B cell (primary cell): ENCODE measurements at regions not wholly inside any gene's neighbourhood (a gene's known extent, or its start where the extent isn't known, plus 50 kb on each side); places are given as distances from the start of the nearest gene placed in this dataset.

Experiments
- ATAC-seq: fragments of 200-7000 bp; cut with Tn5 transposase; one replicate; pipeline ENCODE4 v1.10.0; 2021; ENCODE audit warnings: low read depth, mild to moderate bottlenecking, moderate number of reproducible peaks, moderate library complexity
- CTCF ChIA-PET: fragments of 350-600 bp; sonication (Branson Sonifier 250); formaldehyde crosslinking; loops from one replicate; lab custom pipeline; 2021; ENCODE audit warnings: antibody characterized with exemption, inconsistent platforms; lab: Charles Lee
- POLR2A ChIA-PET: fragments of 350-600 bp; sonication (Branson Sonifier 250); formaldehyde crosslinking; loops from one replicate; lab custom pipeline; 2021; ENCODE audit warnings: antibody characterized with exemption; lab: Charles Lee
- DNase-seq: peaks from one replicate; pipeline ENCODE4 v3.0.0; 2013
- H2AFZ ChIP-seq: 2 replicates; pipeline ENCODE4 v1.6.1; 2012; ENCODE audit warnings: mild to moderate bottlenecking, low read depth, low read length; ENCODE audit not compliant: insufficient read depth, poor library complexity, severe bottlenecking
- H3K27ac ChIP-seq, 2 donors: 1 replicate in 1 of 2; 2 replicates in 1 of 2; pipeline ENCODE4 v1.5.1; 2012 to 2013; ENCODE audit warnings: low read length in 2 of 2, mild to moderate bottlenecking in 2 of 2, moderate library complexity in 1 of 2
- H3K27me3 ChIP-seq, 4 experiments: fragments of 200-600 bp in 1 of 4; sonication (generic) in 1 of 4; replicated peaks in 1 of 4; 1 replicate in 2 of 4; 2 replicates in 2 of 4; pipeline versions ENCODE4 v1.6.1 to v1.7.0; 2013 to 2016; ENCODE audit warnings: low read length in 3 of 4, mild to moderate bottlenecking in 2 of 4, mixed read lengths in 1 of 4, moderate library complexity in 1 of 4; ENCODE audit not compliant: insufficient read depth in 4 of 4, control insufficient read depth in 3 of 4; ENCODE audit errors: control extremely low read depth in 1 of 4
- H3K36me3 ChIP-seq, 2 experiments: replicated peaks in 1 of 2; 1 replicate in 1 of 2; 2 replicates in 1 of 2; pipeline versions ENCODE4 v1.6.1 to v1.7.1; 2013; ENCODE audit warnings: low read length in 1 of 2; ENCODE audit not compliant: insufficient read depth in 2 of 2, control insufficient read depth in 1 of 2; ENCODE audit errors: control extremely low read depth in 1 of 2, extremely low read depth in 1 of 2
- H3K4me1 ChIP-seq, 2 donors: fragments of 200-600 bp in 1 of 2; sonication (generic) in 1 of 2; 1 replicate in 1 of 2; 2 replicates in 1 of 2; pipeline versions ENCODE4 v1.5.1 to v1.6.1; 2013 to 2017; ENCODE audit warnings: low read length in 2 of 2; ENCODE audit not compliant: control insufficient read depth in 2 of 2, insufficient read depth in 2 of 2
- H3K4me2 ChIP-seq: replicated peaks from 2 replicates; pipeline ENCODE3; 2012; ENCODE audit warnings: mild to moderate bottlenecking, low read depth, low read length; ENCODE audit not compliant: poor library complexity, severe bottlenecking
- H3K4me3 ChIP-seq, 5 experiments: fragments of 200-600 bp in 1 of 5; sonication (generic) in 1 of 5; 1 replicate in 3 of 5; 2 replicates in 2 of 5; pipeline versions ENCODE4 v1.5.1 to v1.7.0; 2011 to 2016; ENCODE audit warnings: low read length in 4 of 5, mild to moderate bottlenecking in 4 of 5, low read depth in 2 of 5, control low read depth in 1 of 5, moderate library complexity in 1 of 5; ENCODE audit not compliant: insufficient read depth in 1 of 5; ENCODE audit errors: control extremely low read depth in 1 of 5, extremely low read depth in 1 of 5
- H3K79me2 ChIP-seq: fragments of 200-600 bp; sonication (generic); one replicate; pipeline ENCODE4 v1.6.0; 2016; ENCODE audit warnings: low read length; ENCODE audit not compliant: control insufficient read depth, insufficient read depth
- H3K9ac ChIP-seq: fragments of 200-600 bp; sonication (generic); 2 replicates; pipeline ENCODE4 v1.6.1; 2017; ENCODE audit warnings: mild to moderate bottlenecking, low read length, moderate library complexity
- H3K9me3 ChIP-seq, 3 donors: one replicate each; pipeline versions ENCODE4 v1.6.1 to v1.7.1; 2013; ENCODE audit warnings: low read length in 2 of 3; ENCODE audit not compliant: control insufficient read depth in 2 of 3, insufficient read depth in 1 of 3; ENCODE audit errors: control extremely low read depth in 1 of 3
- H4K20me1 ChIP-seq: 2 replicates; pipeline ENCODE4 v1.6.0; 2012; ENCODE audit warnings: mild to moderate bottlenecking, low read length; ENCODE audit not compliant: insufficient read depth, control insufficient read depth, poor library complexity, severe bottlenecking
- H3K27ac Mint-ChIP-seq: one replicate; pipeline ENCODE4 v1.8.0; 2021; ENCODE audit warnings: mixed read lengths
- H3K27me3 Mint-ChIP-seq: one replicate; pipeline ENCODE4 v1.8.0; 2021; ENCODE audit warnings: mixed read lengths
- H3K4me1 Mint-ChIP-seq: one replicate; pipeline ENCODE4 v1.8.0; 2021; ENCODE audit warnings: mixed read lengths
- H3K4me3 Mint-ChIP-seq: one replicate; pipeline ENCODE4 v1.8.0; 2021; ENCODE audit warnings: mixed read lengths
- H3K9me3 Mint-ChIP-seq: one replicate; pipeline ENCODE4 v1.8.0; 2022; ENCODE audit warnings: mixed read lengths; ENCODE audit not compliant: insufficient read depth
- EZH2 ChIP-seq: IDR thresholded peaks from 2 replicates; pipeline ENCODE4 v1.6.1; 2012; ENCODE audit warnings: borderline replicate concordance, low read depth, mild to moderate bottlenecking, moderate library complexity, low read length; ENCODE audit not compliant: insufficient read depth, poor library complexity, severe bottlenecking
- WGBS: methylation state at CpG from one replicate; pipeline ENCODE4 v1.1.5; 2013; ENCODE audit warnings: missing lambda C conversion rate; ENCODE audit not compliant: insufficient coverage; 5-methylcytosine and 5-hydroxymethylcytosine counted together
- intact Hi-C: fragments of 100-400 bp; cut with micrococcal nuclease; formaldehyde crosslinking; loops from one replicate; pipeline ENCODE4 v1.10.0; 2022
- TF ChIP-seq, protein P1 (sequence below): fragments of 200-600 bp; IDR thresholded peaks from one replicate; pipeline ENCODE4 v1.8.0; 2022; ENCODE audit warnings: antibody characterized with exemption, mild to moderate bottlenecking

DNA sequence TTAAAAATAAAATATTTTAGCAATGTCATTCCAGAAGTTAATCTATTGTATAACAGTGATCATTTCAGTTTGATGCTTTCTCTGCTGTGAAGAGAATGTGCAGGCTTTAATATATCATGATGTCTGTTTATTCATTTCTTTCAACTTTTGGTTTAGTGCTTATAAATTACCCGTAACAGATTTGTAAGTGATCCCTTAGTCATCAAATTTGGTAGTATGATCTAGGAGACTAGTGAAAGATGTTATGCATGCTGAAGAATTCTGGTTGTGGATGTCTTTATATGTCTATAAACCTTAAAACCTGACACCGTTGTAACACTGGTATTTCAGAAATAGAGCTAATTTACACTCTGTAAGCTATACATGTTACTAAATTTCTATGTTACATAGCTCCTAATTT lies 260.4 kb downstream of the CPS1 start:
- Histone ChIP-seq H4K20me1 (no peaks in the 10 kb centered on the region), H3K4me2 (no peak overlapping the region), H2AFZ (no peak overlapping the region), H3K27me3 (no peaks in the 10 kb centered on the region), H3K79me2 (no peaks in the 10 kb centered on the region), H3K4me1 (no peaks in the 10 kb centered on the region), H3K9ac (no peak overlapping the region), H3K9me3 (no peaks in the 10 kb centered on the region), H3K27ac (no peak overlapping the region), H3K4me3 (no peak overlapping the region), H3K36me3 (no peaks in the 10 kb centered on the region)
- DNase-seq (no peak), ATAC-seq (no peak)
- Mint-ChIP-seq H3K27ac (no peak overlapping the region), H3K4me3 (no peak overlapping the region), H3K27me3 (no peaks in the 10 kb centered on the region), H3K9me3 (no peaks in the 10 kb centered on the region), H3K4me1 (no peaks in the 10 kb centered on the region)
- TF ChIP-seq, protein P1, sequence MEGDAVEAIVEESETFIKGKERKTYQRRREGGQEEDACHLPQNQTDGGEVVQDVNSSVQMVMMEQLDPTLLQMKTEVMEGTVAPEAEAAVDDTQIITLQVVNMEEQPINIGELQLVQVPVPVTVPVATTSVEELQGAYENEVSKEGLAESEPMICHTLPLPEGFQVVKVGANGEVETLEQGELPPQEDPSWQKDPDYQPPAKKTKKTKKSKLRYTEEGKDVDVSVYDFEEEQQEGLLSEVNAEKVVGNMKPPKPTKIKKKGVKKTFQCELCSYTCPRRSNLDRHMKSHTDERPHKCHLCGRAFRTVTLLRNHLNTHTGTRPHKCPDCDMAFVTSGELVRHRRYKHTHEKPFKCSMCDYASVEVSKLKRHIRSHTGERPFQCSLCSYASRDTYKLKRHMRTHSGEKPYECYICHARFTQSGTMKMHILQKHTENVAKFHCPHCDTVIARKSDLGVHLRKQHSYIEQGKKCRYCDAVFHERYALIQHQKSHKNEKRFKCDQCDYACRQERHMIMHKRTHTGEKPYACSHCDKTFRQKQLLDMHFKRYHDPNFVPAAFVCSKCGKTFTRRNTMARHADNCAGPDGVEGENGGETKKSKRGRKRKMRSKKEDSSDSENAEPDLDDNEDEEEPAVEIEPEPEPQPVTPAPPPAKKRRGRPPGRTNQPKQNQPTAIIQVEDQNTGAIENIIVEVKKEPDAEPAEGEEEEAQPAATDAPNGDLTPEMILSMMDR, result no peak
- TF ChIP-seq EZH2, result no peak
- ChIA-PET CTCF (no interaction called here), POLR2A (no interaction called here)
- intact Hi-C loops, result no loop called here
- no CpG with 5 or more reads among the region's 2 CpGs for WGBS

DNA sequence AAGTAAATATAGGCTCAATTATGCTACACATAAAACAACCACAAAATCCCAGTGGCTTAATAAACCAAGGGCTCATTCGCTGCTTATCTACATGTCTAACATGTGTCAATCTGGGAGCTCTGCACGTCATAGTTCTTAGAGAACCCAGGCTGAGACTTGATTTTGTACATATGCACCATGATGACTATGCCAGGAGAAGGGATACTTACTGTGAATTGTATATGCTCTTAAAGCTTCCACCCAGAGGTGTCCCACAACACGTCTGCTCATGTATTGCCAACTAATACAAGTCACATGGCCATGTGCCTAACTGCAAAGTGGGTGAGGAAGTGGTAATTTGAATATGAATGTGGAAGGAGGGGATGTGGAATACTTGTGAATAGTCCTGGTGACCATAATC lies 262.1 kb downstream of the CPS1 start:
- H3K4me3 Mint-ChIP-seq, result no peak overlapping the region
- no peak overlapping the region for H3K27ac ChIP-seq
- no peaks in the 10 kb centered on the region for H3K4me1 Mint-ChIP-seq
- H3K9me3 Mint-ChIP-seq, result no peaks in the 10 kb centered on the region
- no peak overlapping the region for H3K4me2 ChIP-seq
- H3K27me3 Mint-ChIP-seq, result no peaks in the 10 kb centered on the region
- intact Hi-C loops, result no loop called here
- WGBS, result 100% methylated on average over 1 of the region's 3 CpGs
- ChIA-PET POLR2A (no interaction called here), CTCF (no interaction called here)
- no peak overlapping the region for H2AFZ ChIP-seq
- no peaks in the 10 kb centered on the region for H3K27me3 ChIP-seq
- no peak for DNase-seq
- H3K4me3 ChIP-seq, result no peak overlapping the region
- no peaks in the 10 kb centered on the region for H3K9me3 ChIP-seq
- H3K36me3 ChIP-seq, result no peaks in the 10 kb centered on the region
- H4K20me1 ChIP-seq, result no peaks in the 10 kb centered on the region
- H3K4me1 ChIP-seq, result no peaks in the 10 kb centered on the region
- H3K79me2 ChIP-seq, result no peaks in the 10 kb centered on the region
- ATAC-seq, result no peak
- TF ChIP-seq EZH2, result no peak
- TF ChIP-seq, protein P1, result no peak
- H3K9ac ChIP-seq, result no peak overlapping the region
- no peak overlapping the region for H3K27ac Mint-ChIP-seq
